NCI-H526 (cell line): ENCODE measurements at regions not wholly inside any gene's neighbourhood (a gene's known extent, or its start where the extent isn't known, plus 50 kb on each side); places are given as distances from the start of the nearest gene placed in this dataset.
A peak's percentile ranks its signal among the peaks of the same experiment; 100 is the strongest.
"Not testable (repeated sequence)": the region's sequence is repeated elsewhere in the genome, so short reads cannot be mapped to it uniquely, and the experiment has no call there.

Source experiments
- DNase-seq, 2 experiments: peaks; one replicate each; lab custom pipeline; 2025; lab: John Stamatoyannopoulos, UW

GRCh38 chr5:122600924-122601323, 174.0 kb upstream of the SNX2 start:
- no peak for DNase-seq

- DNase-seq = no peak
These were observed 172.2 kb upstream of the SNX2 start for GRCh38 chr5:122602700-122603099.

GRCh38 chr5:122605236-122605635, 169.6 kb upstream of the SNX2 start:
- no peak for DNase-seq

- no peak for DNase-seq
These were observed 167.1 kb upstream of the SNX2 start for GRCh38 chr5:122607818-122608217.

- no peak for DNase-seq
These were observed 166.7 kb upstream of the SNX2 start for GRCh38 chr5:122608222-122608621.

- no peak for DNase-seq
These were observed 163.5 kb upstream of the SNX2 start for GRCh38 chr5:122611406-122611805.

GRCh38 chr5:122612901-122613300, 162.0 kb upstream of the SNX2 start:
- DNase-seq = no peak

GRCh38 chr5:122615146-122615545, 159.7 kb upstream of the SNX2 start:
- no peak for DNase-seq

- DNase-seq = no peak
These were observed 159.0 kb upstream of the SNX2 start for GRCh38 chr5:122615832-122616231.

GRCh38 chr5:122618046-122618445, 156.8 kb upstream of the SNX2 start:
- DNase-seq = not testable (repeated sequence)

GRCh38 chr5:122620768-122621167, 154.1 kb upstream of the SNX2 start:
- not testable (repeated sequence) for DNase-seq

GRCh38 chr5:122628714-122629113, 146.2 kb upstream of the SNX2 start:
- not testable (repeated sequence) for DNase-seq

GRCh38 chr5:122629121-122629677, 145.7 kb upstream of the SNX2 start:
- DNase-seq = no peak

GRCh38 chr5:122638581-122638980, 136.3 kb upstream of the SNX2 start:
- DNase-seq = no peak

GRCh38 chr5:122639033-122639432, 135.8 kb upstream of the SNX2 start:
- DNase-seq = peak in 1 of 2 experiments; percentile 0

GRCh38 chr5:122639864-122640263, 135.0 kb upstream of the SNX2 start:
- no peak for DNase-seq

GRCh38 chr5:122649080-122649479, 125.8 kb upstream of the SNX2 start:
- DNase-seq = no peak

GRCh38 chr5:122653087-122654017, 121.5 kb upstream of the SNX2 start:
- no peak for DNase-seq

GRCh38 chr5:122656160-122656559, 118.7 kb upstream of the SNX2 start:
- DNase-seq = no peak

- no peak for DNase-seq
These were observed 118.3 kb upstream of the SNX2 start for GRCh38 chr5:122656577-122656976.

- no peak for DNase-seq
These were observed 113.2 kb upstream of the SNX2 start for GRCh38 chr5:122661496-122662180.

- no peak for DNase-seq
These were observed 109.8 kb upstream of the SNX2 start for GRCh38 chr5:122665051-122665450.

GRCh38 chr5:122668552-122668951, 106.3 kb upstream of the SNX2 start:
- DNase-seq = no peak
